ENCODE measurements at regions not wholly inside any gene's neighbourhood (a gene's known extent, or its start where the extent isn't known, plus 50 kb on each side); places are given as distances from the start of the nearest gene placed in this dataset.

GRCh38 chr9:106758911-106759310 lies 104.1 kb upstream of the ZNF462 start:
- TF ChIP-seq CTCF (IDR thresholded peaks at IDR 0.05): no peak
- TF ChIP-seq POLR2A (IDR thresholded peaks at IDR 0.05): no peak

Data from lower leg skin (tissue), 3 donors.